H9 (cell line): ENCODE measurements at regions not wholly inside any gene's neighbourhood (a gene's known extent, or its start where the extent isn't known, plus 50 kb on each side); places are given as distances from the start of the nearest gene placed in this dataset.

Source experiments
- DNase-seq: peaks from one replicate; pipeline ENCODE4 v3.0.0-alpha.2; 2017
- H2AFZ ChIP-seq: one replicate; pipeline ENCODE4 v1.6.1; 2013; ENCODE audit warnings: mild to moderate bottlenecking, low read length, control low read depth, moderate library complexity
- H2AK5ac ChIP-seq: 2 replicates; pipeline ENCODE4 v1.6.1; 2013; ENCODE audit warnings: low read length, control low read depth, mixed read lengths; ENCODE audit not compliant: insufficient read length
- H2BK120ac ChIP-seq: one replicate; pipeline ENCODE4 v1.6.1; 2013; ENCODE audit warnings: low read depth, mild to moderate bottlenecking, low read length, control low read depth, inconsistent platforms; ENCODE audit not compliant: poor library complexity, severe bottlenecking
- H2BK12ac ChIP-seq: 2 replicates; pipeline ENCODE4 v1.6.1; 2013; ENCODE audit warnings: low read length, control low read depth, mixed read lengths, low read depth; ENCODE audit not compliant: insufficient read length
- H2BK15ac ChIP-seq: 2 replicates; pipeline ENCODE4 v1.6.1; 2013; ENCODE audit warnings: low read depth, low read length, control low read depth
- H2BK20ac ChIP-seq: one replicate; pipeline ENCODE4 v1.6.1; 2013; ENCODE audit warnings: low read depth, mild to moderate bottlenecking, low read length, control low read depth, inconsistent platforms; ENCODE audit not compliant: poor library complexity, severe bottlenecking
- H2BK5ac ChIP-seq: 2 replicates; pipeline ENCODE4 v1.6.1; 2013; ENCODE audit warnings: low read length, control low read depth, mixed read lengths; ENCODE audit not compliant: insufficient read length
- H3K14ac ChIP-seq: 2 replicates; pipeline ENCODE4 v1.6.1; 2013; ENCODE audit warnings: low read length, control low read depth; ENCODE audit not compliant: insufficient read depth
- H3K18ac ChIP-seq: 2 replicates; pipeline ENCODE4 v1.6.1; 2013; ENCODE audit warnings: low read depth, mild to moderate bottlenecking, mixed read lengths, low read length, control low read depth; ENCODE audit not compliant: insufficient read length
- H3K23ac ChIP-seq: 2 replicates; pipeline ENCODE4 v1.6.1; 2013; ENCODE audit warnings: low read length, control low read depth, mixed read lengths, low read depth; ENCODE audit not compliant: insufficient read length
- H3K23me2 ChIP-seq: 2 replicates; pipeline ENCODE4 v1.6.1; 2013; ENCODE audit warnings: low read depth, mild to moderate bottlenecking, mixed read lengths, low read length, control low read depth; ENCODE audit not compliant: insufficient read length, poor library complexity, severe bottlenecking
- H3K27ac ChIP-seq: 2 replicates; pipeline ENCODE4 v1.5.1; 2013; ENCODE audit warnings: low read length, control low read depth, mixed read lengths, low read depth; ENCODE audit not compliant: insufficient read length
- H3K27me3 ChIP-seq: 2 replicates; pipeline ENCODE4 v1.6.1; 2013; ENCODE audit warnings: low read length, control low read depth, inconsistent platforms; ENCODE audit not compliant: insufficient read depth
- H3K4ac ChIP-seq: 2 replicates; pipeline ENCODE4 v1.6.1; 2013; ENCODE audit warnings: low read depth, mild to moderate bottlenecking, control low read depth, inconsistent platforms, low read length, moderate library complexity
- H3K4me1 ChIP-seq: 2 replicates; pipeline ENCODE4 v1.6.1; 2013; ENCODE audit warnings: low read length, control low read depth, inconsistent platforms; ENCODE audit not compliant: insufficient read depth
- H3K4me2 ChIP-seq: 2 replicates; pipeline ENCODE4 v1.6.1; 2013; ENCODE audit warnings: low read length, control low read depth, mixed read lengths; ENCODE audit not compliant: insufficient read length, insufficient read depth
- H3K56ac ChIP-seq: 2 replicates; pipeline ENCODE4 v1.6.1; 2013; ENCODE audit warnings: low read depth, mild to moderate bottlenecking, mixed read lengths, low read length, control low read depth; ENCODE audit not compliant: insufficient read length
- H3K79me1 ChIP-seq: 2 replicates; pipeline ENCODE4 v1.6.1; 2013; ENCODE audit warnings: low read depth, mild to moderate bottlenecking, moderate library complexity, low read length, control low read depth, inconsistent platforms; ENCODE audit not compliant: insufficient read depth, poor library complexity, severe bottlenecking
- H3K79me2 ChIP-seq: 2 replicates; pipeline ENCODE4 v1.6.1; 2013; ENCODE audit warnings: low read length, control low read depth, inconsistent platforms; ENCODE audit not compliant: insufficient read depth
- H3K9ac ChIP-seq: 2 replicates; pipeline ENCODE4 v1.6.1; 2013; ENCODE audit warnings: low read length, control low read depth, mixed read lengths; ENCODE audit not compliant: insufficient read length; ENCODE audit errors: extremely low read depth
- H3K9me3 ChIP-seq: one replicate; pipeline ENCODE4 v1.6.1; 2013; ENCODE audit warnings: low read depth, low read length, inconsistent platforms; ENCODE audit not compliant: control insufficient read depth
- H3T11ph ChIP-seq: one replicate; pipeline ENCODE4 v1.6.1; 2013; ENCODE audit warnings: mild to moderate bottlenecking, low read length, control low read depth, inconsistent platforms
- H4K20me1 ChIP-seq: one replicate; pipeline ENCODE4 v1.6.1; 2013; ENCODE audit not compliant: control insufficient read depth, insufficient read length, insufficient read depth
- H4K5ac ChIP-seq: 2 replicates; pipeline ENCODE4 v1.6.1; 2013; ENCODE audit warnings: low read depth, mild to moderate bottlenecking, mixed read lengths, low read length, control low read depth; ENCODE audit not compliant: insufficient read length
- H4K8ac ChIP-seq: replicated peaks from 2 replicates; pipeline ENCODE4 v1.6.1; 2013; ENCODE audit warnings: low read length, control low read depth, mixed read lengths, low read depth; ENCODE audit not compliant: insufficient read length
- H4K91ac ChIP-seq: 2 replicates; pipeline ENCODE4 v1.6.1; 2013; ENCODE audit warnings: low read depth, mild to moderate bottlenecking, moderate library complexity, mixed read lengths, low read length, control low read depth; ENCODE audit not compliant: insufficient read length
- H3K27ac Mint-ChIP-seq, 3 experiments: 2 replicates in 2 of 3; 3 replicates in 1 of 3; pipeline ENCODE4 v1.8.0; 2020 to 2021; ENCODE audit warnings: mixed read lengths in 3 of 3, mild to moderate bottlenecking in 1 of 3, moderate library complexity in 1 of 3
- H3K27me3 Mint-ChIP-seq: 2 replicates; pipeline ENCODE4 v1.8.0; 2021; ENCODE audit warnings: low read depth, mild to moderate bottlenecking, moderate library complexity, mixed read lengths
- H3K36me3 Mint-ChIP-seq, 3 experiments: 2 replicates in 2 of 3; 3 replicates in 1 of 3; pipeline ENCODE4 v1.8.0; 2020 to 2021; ENCODE audit warnings: low read depth in 3 of 3, mixed read lengths in 3 of 3; ENCODE audit not compliant: insufficient read depth in 1 of 3
- H3K4me1 Mint-ChIP-seq, 2 experiments: 2 replicates each; pipeline ENCODE4 v1.8.0; 2020; ENCODE audit warnings: mixed read lengths in 2 of 2
- H3K4me3 Mint-ChIP-seq, 2 experiments: 2 replicates in 1 of 2; 3 replicates in 1 of 2; pipeline ENCODE4 v1.8.0; 2020 to 2021; ENCODE audit warnings: mild to moderate bottlenecking in 2 of 2, mixed read lengths in 2 of 2, moderate library complexity in 1 of 2
- H3K9me3 Mint-ChIP-seq, 2 experiments: 2 replicates in 1 of 2; 3 replicates in 1 of 2; pipeline ENCODE4 v1.8.0; 2020; ENCODE audit warnings: mild to moderate bottlenecking in 2 of 2, mixed read lengths in 2 of 2, moderate library complexity in 1 of 2
- CTCF ChIP-seq: fragments of 200-600 bp; sonication (generic); conservative IDR thresholded peaks from 3 replicates; pipeline ENCODE4 v1.8.0; 2021; ENCODE audit warnings: antibody characterized with exemption, mild to moderate bottlenecking
- WGBS: extraction: QIAGEN DNeasy Blood & Tissue Kit; methylation state at CpG from one replicate; pipeline ENCODE4 v1.1.7; 2013; ENCODE audit warnings: missing lambda C conversion rate, low lambda C conversion rate, mixed read lengths; ENCODE audit not compliant: insufficient read length; ENCODE audit errors: extremely low coverage; 5-methylcytosine and 5-hydroxymethylcytosine counted together

GRCh38 chr18:22822024-22822423 is 111.1 kb upstream of the RBBP8 start:
- Histone ChIP-seq H3K14ac (no peak overlapping the region), H3K4ac (no peak overlapping the region), H4K5ac (no peak overlapping the region), H3K27me3 (no peaks in the 10 kb centered on the region), H3K56ac (no peak overlapping the region), H2BK12ac (no peak overlapping the region), H2BK120ac (no peak overlapping the region), H2AFZ (no peak overlapping the region), H4K91ac (no peak overlapping the region), H3K79me1 (no peaks in the 10 kb centered on the region), H3K4me2 (no peak overlapping the region), H3K23ac (no peak overlapping the region), H3K23me2 (no peaks in the 10 kb centered on the region), H2BK20ac (no peak overlapping the region), H2BK5ac (no peak overlapping the region), H3K79me2 (no peaks in the 10 kb centered on the region), H3K4me1 (no peaks in the 10 kb centered on the region; the same call in 1 of the 2 replicates), H2BK15ac (no peak overlapping the region), H3T11ph (no peak overlapping the region), H4K20me1 (no peaks in the 10 kb centered on the region), H3K9ac (no peak overlapping the region), H2AK5ac (no peak overlapping the region), H4K8ac (no peak overlapping the region), H3K18ac (no peak overlapping the region), H3K27ac (peak overlapping the region; percentile 71), H3K9me3 (no peaks in the 10 kb centered on the region)
- Mint-ChIP-seq H3K4me3 (no peak overlapping the region), H3K27me3 (no peaks in the 10 kb centered on the region), H3K36me3 (no peaks in the 10 kb centered on the region), H3K4me1 (peaks cover 0 to 12% of the 10 kb centered on the region in 2 experiments; a peak in 2 of 4 replicates), H3K9me3 (no peaks in the 10 kb centered on the region), H3K27ac (no peak overlapping the region)
- WGBS, result no CpG with 5 or more reads among the region's 3 CpGs
- DNase-seq, result peak; percentile 73
- no peak for TF ChIP-seq CTCF
